GM18517 (cell line): ENCODE measurements at regions not wholly inside any gene's neighbourhood (a gene's known extent, or its start where the extent isn't known, plus 50 kb on each side); places are given as distances from the start of the nearest gene placed in this dataset.
"Not testable (repeated sequence)": the region's sequence is repeated elsewhere in the genome, so short reads cannot be mapped to it uniquely, and the experiment has no call there.

Experiments
- ATAC-seq: cut with Tn5 transposase; IDR thresholded peaks from one replicate; pipeline ENCODE4 v1.9.1; 2021; ENCODE audit warnings: mild to moderate bottlenecking, moderate library complexity; ENCODE audit not compliant: unreplicated experiment

- ATAC-seq: not testable (repeated sequence)
Measured at GRCh38 chr6:60797831-60798230, 1488.2 kb downstream of the KHDRBS2 start.

GRCh38 chr6:60789601-60790000, 1496.4 kb downstream of the KHDRBS2 start:
- ATAC-seq: not testable (repeated sequence)

DNA sequence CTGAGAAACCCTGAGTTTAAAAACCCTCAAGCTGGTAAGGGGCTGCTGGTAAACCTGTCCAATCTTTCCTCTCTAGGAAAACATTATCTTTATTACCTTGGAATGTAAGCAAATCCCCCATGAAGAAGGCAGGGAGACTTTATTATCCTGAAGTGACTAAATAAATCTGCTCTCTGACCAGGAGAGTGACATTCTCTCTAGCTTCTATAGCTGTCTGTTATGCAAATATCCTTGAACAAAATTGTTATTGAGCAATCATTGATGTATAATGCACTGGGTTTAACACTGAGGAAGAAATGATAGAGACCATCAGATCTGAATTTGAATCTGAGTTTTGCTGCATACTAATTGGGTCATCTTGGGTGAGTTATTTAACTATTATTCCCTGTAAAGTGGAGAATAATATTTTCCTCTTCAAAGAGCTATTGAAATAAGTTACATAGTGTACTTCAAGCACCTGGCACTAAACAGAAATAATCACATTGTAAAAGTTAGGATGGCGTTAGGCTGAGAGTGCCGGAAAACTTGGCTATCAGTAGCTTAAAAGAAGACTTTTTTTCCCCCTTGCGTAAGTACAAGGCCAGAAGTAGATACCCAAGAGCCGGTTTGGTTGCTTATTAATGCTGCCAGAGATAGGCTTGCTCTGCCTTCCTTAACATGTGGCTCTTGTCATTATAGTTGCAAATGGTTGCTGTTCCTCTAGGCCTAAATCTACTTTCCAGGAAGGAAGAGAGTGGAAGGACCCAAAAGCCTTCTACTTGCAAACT, 1503.1 kb downstream of the KHDRBS2 start:
- ATAC-seq: not testable (repeated sequence)

DNA sequence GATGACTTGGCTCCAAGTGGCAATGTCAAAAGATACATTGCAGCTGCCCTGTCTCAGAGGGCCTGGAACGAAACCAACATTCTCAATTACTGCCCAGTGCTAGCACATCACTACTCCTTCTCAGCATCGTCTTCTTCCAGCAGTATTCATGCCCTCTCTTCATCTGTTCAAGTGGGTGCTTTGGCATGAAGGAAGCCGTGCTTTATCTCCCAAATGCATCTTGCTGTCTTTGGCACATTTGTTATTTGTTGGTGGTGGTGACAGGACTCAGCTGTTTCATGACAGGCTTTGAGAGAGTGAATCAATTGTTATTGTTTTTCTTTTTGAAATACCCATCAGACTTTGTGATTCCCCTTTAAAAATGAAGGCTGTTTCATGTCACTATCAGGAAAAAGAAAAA, 1506.4 kb downstream of the KHDRBS2 start:
- not testable (repeated sequence) for ATAC-seq

DNA sequence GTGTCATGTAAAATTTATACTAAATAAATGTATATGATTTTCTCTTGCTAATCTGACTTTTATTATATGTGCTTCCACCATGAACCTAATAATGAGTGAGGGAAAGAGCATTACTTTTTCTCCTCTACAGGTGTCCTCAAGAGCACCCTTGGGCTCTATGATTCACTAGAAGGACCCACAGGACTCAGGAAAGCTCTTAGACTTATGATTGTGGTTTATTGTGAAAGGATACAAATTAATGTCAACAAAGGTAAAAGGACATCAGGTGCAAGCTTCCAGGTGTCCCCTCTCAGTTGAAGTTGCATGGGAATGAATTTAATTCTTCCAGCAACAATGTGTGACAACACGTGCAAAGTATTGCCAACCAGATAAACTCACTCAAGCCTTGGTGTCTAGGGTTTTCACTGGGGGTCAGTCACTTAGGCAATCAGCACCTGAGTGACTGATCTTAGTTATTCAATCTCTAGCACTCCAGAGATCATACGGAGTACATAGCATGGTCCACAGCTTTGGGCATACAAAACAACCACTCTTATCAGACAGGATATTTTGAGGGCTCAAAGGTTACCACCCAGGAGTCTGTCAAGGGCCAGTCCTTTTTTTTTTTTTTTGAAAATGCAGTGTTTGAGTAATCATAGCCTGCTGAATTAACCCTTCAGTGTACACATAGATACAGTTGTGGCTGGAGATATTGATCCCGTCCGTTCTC, 1518.1 kb downstream of the KHDRBS2 start:
- ATAC-seq: not testable (repeated sequence)

DNA sequence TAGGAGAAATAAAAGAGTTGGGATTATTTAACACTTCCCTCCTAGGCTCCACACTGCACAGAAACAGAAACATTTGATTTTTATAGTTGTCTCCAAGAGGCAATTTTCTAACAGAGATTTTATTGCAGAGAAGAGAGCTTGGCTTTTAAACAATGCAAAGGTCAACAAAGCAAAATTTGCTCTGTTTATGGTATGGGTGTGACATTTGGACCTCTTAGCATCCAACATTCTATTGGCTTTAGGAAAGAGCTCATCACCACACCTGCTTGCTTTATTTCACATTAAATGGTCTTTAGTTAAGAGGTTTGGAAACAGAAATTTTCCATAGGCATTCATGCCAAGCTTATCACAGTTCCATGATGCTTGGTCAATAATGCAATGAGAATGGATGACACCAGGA, 1520.7 kb downstream of the KHDRBS2 start:
- ATAC-seq: not testable (repeated sequence)

DNA sequence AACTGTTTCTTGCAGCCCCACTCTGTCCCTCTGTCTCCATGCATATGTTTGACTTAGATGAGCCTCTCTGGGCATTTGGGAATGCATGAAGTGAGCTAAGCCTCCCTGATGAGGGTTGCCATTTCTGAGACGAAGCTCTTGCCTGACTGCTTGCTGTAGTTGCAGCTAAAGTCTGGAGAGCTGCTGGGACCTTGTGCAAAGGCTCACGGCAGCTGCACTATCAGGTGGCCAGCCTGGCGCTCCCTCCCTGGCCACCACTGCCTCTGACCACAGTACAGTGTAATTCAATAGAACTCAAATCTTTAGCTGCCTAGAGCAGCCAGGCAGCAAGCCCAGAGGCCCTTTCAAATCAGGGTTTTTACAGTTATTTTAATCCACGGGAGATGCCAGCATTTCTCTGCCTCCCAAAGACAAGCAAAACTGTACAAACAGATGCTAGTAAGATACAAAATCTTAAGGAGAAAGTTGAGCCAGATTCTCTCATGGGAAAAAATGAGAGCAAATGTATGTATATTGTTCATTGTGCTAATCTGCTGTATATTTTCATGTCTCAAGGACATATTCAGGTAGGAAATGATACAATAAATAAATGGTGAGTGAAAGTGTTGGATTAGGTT, 1522.5 kb downstream of the KHDRBS2 start:
- ATAC-seq: not testable (repeated sequence)

GRCh38 chr6:60760928-60761327, 1525.1 kb downstream of the KHDRBS2 start:
- ATAC-seq: not testable (repeated sequence)

- ATAC-seq: not testable (repeated sequence)
Measured at GRCh38 chr6:60759149-60759825, 1526.7 kb downstream of the KHDRBS2 start.

GRCh38 chr6:60758725-60759124, 1527.3 kb downstream of the KHDRBS2 start:
- ATAC-seq: not testable (repeated sequence)

GRCh38 chr6:60754879-60755278, 1531.1 kb downstream of the KHDRBS2 start:
- ATAC-seq: no peak

DNA sequence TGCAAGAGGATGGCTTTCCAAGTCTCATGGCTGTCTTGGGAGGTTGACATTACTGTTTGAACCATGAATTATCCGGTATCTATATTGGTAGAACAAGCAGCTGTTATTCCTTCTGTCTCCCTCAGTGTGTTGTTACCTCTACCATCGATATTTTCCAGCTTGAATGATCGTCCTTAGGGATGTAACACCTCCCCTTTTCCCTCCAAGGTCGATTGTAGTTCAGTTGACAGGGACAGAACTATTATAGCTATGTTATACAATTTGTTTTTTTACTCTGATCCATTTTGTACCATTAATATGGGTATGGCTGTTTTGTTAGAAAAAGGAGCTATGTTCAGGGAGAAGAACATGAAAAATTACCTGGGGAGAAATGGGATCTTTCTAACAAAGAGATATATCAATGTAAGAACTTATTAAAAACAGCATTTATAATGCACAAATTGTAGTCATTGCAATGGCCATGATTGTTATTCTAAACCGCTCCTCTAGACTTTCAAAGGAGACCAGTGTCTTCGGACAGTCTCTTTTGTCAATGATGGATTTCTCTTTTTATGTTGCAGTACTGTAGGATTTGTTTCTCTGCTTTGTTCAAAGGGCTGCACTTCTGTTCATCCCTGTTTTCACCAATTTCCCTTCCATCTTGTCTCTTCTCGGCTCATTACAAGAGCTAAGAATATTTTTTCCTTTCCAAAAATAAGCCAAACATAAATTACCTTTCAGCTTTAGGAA, 1535.5 kb downstream of the KHDRBS2 start:
- not testable (repeated sequence) for ATAC-seq

DNA sequence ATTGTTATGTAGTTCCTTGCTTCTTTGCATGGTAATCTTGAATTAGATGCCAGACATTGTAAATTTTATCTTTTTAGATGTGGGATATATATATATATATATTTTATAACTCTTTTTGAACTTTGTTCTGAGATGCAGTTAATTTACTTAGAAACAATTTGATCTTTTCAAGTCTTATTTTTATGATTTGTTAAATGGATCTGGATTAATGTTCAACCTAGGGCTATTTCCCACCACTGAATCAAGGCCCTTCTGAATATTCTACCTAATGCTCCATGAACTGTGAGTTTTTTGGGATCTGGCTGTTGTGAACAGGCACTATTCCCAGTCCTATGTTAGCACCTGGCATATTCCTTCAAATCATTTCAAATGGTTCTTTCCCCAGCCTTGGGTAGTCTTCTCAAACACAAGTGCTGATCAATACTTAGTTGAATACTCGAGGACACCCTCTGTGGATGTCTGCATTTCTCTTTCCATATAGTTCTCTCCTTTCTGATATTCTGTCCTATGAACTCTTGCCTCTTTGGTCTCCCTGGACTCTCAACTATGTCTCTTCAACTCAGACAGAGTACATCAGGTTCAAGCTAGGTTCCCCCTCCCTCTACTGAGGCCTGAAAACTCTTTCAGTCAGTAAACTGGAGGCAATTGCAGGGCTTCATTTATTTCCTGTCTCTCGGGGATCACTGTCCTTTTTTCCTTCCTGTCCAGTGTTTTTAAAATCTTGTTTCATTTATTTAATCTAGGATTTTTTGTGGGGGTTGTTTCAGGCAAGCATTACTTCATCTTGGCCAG, 1538.1 kb downstream of the KHDRBS2 start:
- ATAC-seq: not testable (repeated sequence)

- not testable (repeated sequence) for ATAC-seq
Measured at GRCh38 chr6:60737764-60738425, 1548.1 kb downstream of the KHDRBS2 start.

- not testable (repeated sequence) for ATAC-seq
Measured at GRCh38 chr6:60737315-60737714, 1548.7 kb downstream of the KHDRBS2 start.

GRCh38 chr6:60723935-60724334, 1562.1 kb downstream of the KHDRBS2 start:
- not testable (repeated sequence) for ATAC-seq

GRCh38 chr6:60695232-60695631, 1590.8 kb downstream of the KHDRBS2 start:
- no peak for ATAC-seq

DNA sequence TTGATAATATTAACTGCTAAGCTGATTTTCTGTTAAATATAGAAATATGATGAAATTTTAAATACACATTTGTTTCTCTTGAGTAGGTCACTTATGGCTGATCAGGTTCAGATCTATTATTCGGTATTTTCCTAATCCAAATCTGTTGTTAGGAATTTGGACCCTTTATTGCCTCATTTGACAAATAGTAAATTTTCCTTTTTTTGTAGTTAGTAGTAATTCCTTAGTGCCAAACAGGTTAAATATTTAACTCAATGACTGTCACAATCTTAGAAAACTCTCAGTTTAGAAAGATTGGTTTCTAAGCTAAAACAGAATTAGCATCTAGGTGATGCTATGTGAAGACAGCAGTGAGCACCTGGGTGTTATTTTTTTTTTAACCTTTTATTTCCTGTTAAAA, 1598.9 kb downstream of the KHDRBS2 start:
- ATAC-seq: no peak

DNA sequence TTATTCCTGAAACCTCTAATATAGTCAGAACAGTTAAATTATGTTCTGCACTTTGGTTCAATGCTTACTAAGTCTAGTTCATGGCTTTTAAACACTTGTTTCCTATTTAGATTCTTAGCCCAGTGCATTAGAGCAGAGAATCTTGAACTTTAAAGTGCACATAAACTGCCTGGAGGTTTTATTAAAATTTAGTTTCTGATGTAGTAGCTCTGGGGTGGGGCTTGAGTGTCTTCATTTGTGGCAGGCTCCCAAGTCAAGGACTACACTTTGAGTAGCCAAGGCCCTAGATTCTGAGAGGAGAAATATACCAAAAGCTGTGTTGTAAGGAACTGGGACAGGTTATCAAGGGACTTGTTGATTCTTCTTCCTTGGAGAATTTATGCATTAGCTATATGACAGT, 1604.2 kb downstream of the KHDRBS2 start:
- no peak for ATAC-seq
